ENCODE measurements at regions not wholly inside any gene's neighbourhood (a gene's known extent, or its start where the extent isn't known, plus 50 kb on each side); places are given as distances from the start of the nearest gene placed in this dataset.

- no peak for DNase-seq (ENCODE audit: low spot score, unreplicated experiment)
- Mint-ChIP-seq H3K27me3 (no peaks in the 10 kb centered on the region), H3K27ac (no peak overlapping the region), H3K4me3 (ENCODE audit: low read depth) (no peak overlapping the region), H3K36me3 (ENCODE audit: insufficient read depth) (no peaks in the 10 kb centered on the region), H3K4me1 (ENCODE audit: low read depth) (no peaks in the 10 kb centered on the region), H3K9me3 (ENCODE audit: low read depth) (no peaks in the 10 kb centered on the region)
- TF ChIP-seq CTCF (IDR thresholded peaks at IDR 0.05; ENCODE audit: unreplicated experiment): no peak
Measured at GRCh38 chr9:23638837-23639426, 187.1 kb downstream of the ELAVL2 start.

Measured in progenitor cell of endocrine pancreas (in vitro differentiated cells).